ENCODE measurements at regions not wholly inside any gene's neighbourhood (a gene's known extent, or its start where the extent isn't known, plus 50 kb on each side); places are given as distances from the start of the nearest gene placed in this dataset.
A peak's percentile ranks its signal among the peaks of the same experiment; 100 is the strongest.

- TF ChIP-seq IRF3 (IDR thresholded peaks at IDR 0.05; ENCODE audit: low read depth, low read length) = no peak
- TF ChIP-seq RXRA (IDR thresholded peaks at IDR 0.05; ENCODE audit: borderline replicate concordance, low read depth) = no peak
- TF ChIP-seq POLR2AphosphoS5 (IDR thresholded peaks at IDR 0.05; ENCODE audit: low read depth, low read length) = no peak
- TF ChIP-seq MXI1 (IDR thresholded peaks at IDR 0.05; ENCODE audit: low read depth, low read length) = no peak
- TF ChIP-seq, protein P1, sequence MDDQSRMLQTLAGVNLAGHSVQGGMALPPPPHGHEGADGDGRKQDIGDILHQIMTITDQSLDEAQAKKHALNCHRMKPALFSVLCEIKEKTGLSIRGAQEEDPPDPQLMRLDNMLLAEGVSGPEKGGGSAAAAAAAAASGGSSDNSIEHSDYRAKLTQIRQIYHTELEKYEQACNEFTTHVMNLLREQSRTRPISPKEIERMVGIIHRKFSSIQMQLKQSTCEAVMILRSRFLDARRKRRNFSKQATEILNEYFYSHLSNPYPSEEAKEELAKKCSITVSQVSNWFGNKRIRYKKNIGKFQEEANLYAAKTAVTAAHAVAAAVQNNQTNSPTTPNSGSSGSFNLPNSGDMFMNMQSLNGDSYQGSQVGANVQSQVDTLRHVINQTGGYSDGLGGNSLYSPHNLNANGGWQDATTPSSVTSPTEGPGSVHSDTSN (IDR thresholded peaks at IDR 0.05) = no peak
- TF ChIP-seq EZH2phosphoT487 (IDR thresholded peaks at IDR 0.05; ENCODE audit: borderline replicate concordance, low read depth) = no peak
- no peak for TF ChIP-seq GATA2 (CRISPR knock-in tag; IDR thresholded peaks at IDR 0.05)
Measured at GRCh38 chr2:56753182-56753581, 569.4 kb downstream of the CCDC85A start (continued).

DNA sequence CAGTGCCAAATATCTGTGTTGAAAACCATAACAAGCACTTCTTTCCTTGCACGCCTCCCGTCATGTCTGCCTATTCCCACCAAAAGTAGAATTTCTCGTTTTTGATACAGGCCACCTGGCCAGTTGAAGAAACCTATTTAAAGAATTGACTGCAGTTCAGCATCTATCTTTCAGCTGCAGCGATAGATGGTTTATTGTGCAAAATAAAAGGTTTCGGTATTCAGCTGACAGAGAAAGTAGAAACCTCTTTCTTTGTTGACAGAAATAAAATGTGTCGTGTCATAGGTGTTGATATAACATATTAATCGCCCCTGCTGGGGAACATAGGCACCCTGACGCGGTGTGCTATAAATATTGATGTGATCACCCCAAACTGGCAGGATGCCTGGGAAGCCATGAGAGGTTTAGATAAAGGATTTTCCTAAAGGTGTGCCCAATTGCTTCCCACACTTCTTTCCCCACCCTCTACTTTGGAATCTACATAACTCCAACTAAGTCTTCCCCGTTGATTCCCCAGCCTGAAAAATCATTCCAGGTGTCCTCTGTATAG lies 570.4 kb downstream of the CCDC85A start:
- peak overlapping the region in 1 of 2 experiments; percentile 3; a peak in 1 of 4 replicates for H3K4me3 ChIP-seq (ENCODE audit: low read depth in 2 of 2, low read length in 1 of 2)
- no peak for DNase-seq
- H3F3A ChIP-seq (replicated peaks; ENCODE audit: insufficient read depth) = peaks cover 4% of the 10 kb centered on the region
- no peaks in the 10 kb centered on the region for H3K4me1 ChIP-seq (ENCODE audit: control insufficient read depth in 1 of 2, insufficient read depth in 2 of 2, low read depth in 1 of 2, low read length in 1 of 2)
- no peaks in the 10 kb centered on the region for H3K9me2 ChIP-seq
- no peak overlapping the region for H3K9ac ChIP-seq
- CTCF ChIA-PET = no interaction called here
- peaks cover 75% of the 10 kb centered on the region for H3K79me2 ChIP-seq (ENCODE audit: insufficient read depth)
- TF ChIP-seq TEAD4 (IDR thresholded peaks at IDR 0.05; ENCODE audit: borderline replicate concordance, insufficient read depth) = no peak
- TF ChIP-seq FOXM1 (IDR thresholded peaks at IDR 0.05; ENCODE audit: low read depth) = no peak
- no peak for TF ChIP-seq CHD2 (IDR thresholded peaks at IDR 0.05; ENCODE audit: low read length, partially characterized antibody)
- TF ChIP-seq NRF1 (IDR thresholded peaks at IDR 0.05; ENCODE audit: low read depth, low read length) = no peak
- TF ChIP-seq RCOR1 (IDR thresholded peaks at IDR 0.05; ENCODE audit: low read length) = no peak
- no peak for TF ChIP-seq ELF1 (IDR thresholded peaks at IDR 0.05)
- TF ChIP-seq MEF2A (IDR thresholded peaks at IDR 0.05; ENCODE audit: borderline replicate concordance, low read depth) = no peak
- no peak for TF ChIP-seq TCF12 (IDR thresholded peaks at IDR 0.05)
- no peak for TF ChIP-seq RXRA (IDR thresholded peaks at IDR 0.05; ENCODE audit: borderline replicate concordance, low read depth)
- POLR2A ChIA-PET = no interaction called here
- H4K20me1 ChIP-seq (ENCODE audit: insufficient read depth) = no peaks in the 10 kb centered on the region
- 0 out of 2 replicates have a peak, but pooled peaks cover under 1% of the 10 kb centered on the region for H3K9me3 ChIP-seq
- H2AFZ ChIP-seq (ENCODE audit: low read depth) = no peak overlapping the region
- no peak overlapping the region for H3K27ac ChIP-seq (ENCODE audit: low read depth in 2 of 2, low read length in 1 of 2)
- 68% methylated on average over 10 of the region's 10 CpGs for WGBS (ENCODE audit: low lambda C conversion rate)
- H3K4me2 ChIP-seq = no peak overlapping the region
- peaks cover 0 to 61% of the 10 kb centered on the region in 2 experiments for H3K36me3 ChIP-seq (replicated peaks in 1 of 2; ENCODE audit: control insufficient read depth in 1 of 2, insufficient read depth in 2 of 2, low read length in 1 of 2)
- H3K27me3 ChIP-seq (ENCODE audit: insufficient read depth) = no peaks in the 10 kb centered on the region

DNA sequence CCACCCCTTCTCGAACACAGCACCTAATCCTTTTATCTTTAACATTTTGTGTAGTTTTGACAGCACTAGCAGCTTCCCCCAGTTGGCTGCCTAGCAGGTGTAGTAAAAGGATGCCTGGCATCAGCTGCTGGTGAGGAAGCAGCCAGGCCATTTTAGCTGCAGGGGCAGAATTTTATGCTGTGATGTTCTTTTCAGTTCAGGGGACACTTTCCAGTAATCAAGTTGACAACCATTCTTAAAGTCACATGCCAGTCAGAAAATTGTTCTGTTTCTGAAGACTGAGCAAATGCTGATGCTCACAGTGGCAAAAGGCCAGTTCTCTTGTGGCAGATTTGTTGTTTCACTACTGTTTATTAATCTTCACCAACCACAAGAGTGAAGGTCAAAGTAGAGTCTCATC lies 570.8 kb downstream of the CCDC85A start:
- no peak for DNase-seq
- Histone ChIP-seq H3K4me3 (ENCODE audit: low read depth in 2 of 2, low read length in 1 of 2) (no peak overlapping the region), H4K20me1 (ENCODE audit: insufficient read depth) (no peaks in the 10 kb centered on the region), H3K27me3 (ENCODE audit: insufficient read depth) (no peaks in the 10 kb centered on the region), H3K9me2 (no peaks in the 10 kb centered on the region), H3F3A (replicated peaks; ENCODE audit: insufficient read depth) (peaks cover 4% of the 10 kb centered on the region), H3K36me3 (replicated peaks in 1 of 2; ENCODE audit: control insufficient read depth in 1 of 2, insufficient read depth in 2 of 2, low read length in 1 of 2) (peaks cover 0 to 62% of the 10 kb centered on the region in 2 experiments), H3K79me2 (ENCODE audit: insufficient read depth) (peaks cover 75% of the 10 kb centered on the region), H3K9ac (no peak overlapping the region), H2AFZ (ENCODE audit: low read depth) (no peak overlapping the region), H3K4me2 (no peak overlapping the region), H3K9me3 (0 out of 2 replicates have a peak, but pooled peaks cover 5% of the 10 kb centered on the region), H3K27ac (ENCODE audit: low read depth in 2 of 2, low read length in 1 of 2) (no peak overlapping the region), H3K4me1 (ENCODE audit: control insufficient read depth in 1 of 2, insufficient read depth in 2 of 2, low read depth in 1 of 2, low read length in 1 of 2) (no peaks in the 10 kb centered on the region)
- WGBS (ENCODE audit: low lambda C conversion rate) = 50% methylated on average over 1 of the region's 1 CpG
- ChIA-PET POLR2A (no interaction called here), CTCF (no interaction called here)
- no peak for TF ChIP-seq SMC3 (IDR thresholded peaks at IDR 0.05; ENCODE audit: low read depth, low read length)
- TF ChIP-seq, protein P2, sequence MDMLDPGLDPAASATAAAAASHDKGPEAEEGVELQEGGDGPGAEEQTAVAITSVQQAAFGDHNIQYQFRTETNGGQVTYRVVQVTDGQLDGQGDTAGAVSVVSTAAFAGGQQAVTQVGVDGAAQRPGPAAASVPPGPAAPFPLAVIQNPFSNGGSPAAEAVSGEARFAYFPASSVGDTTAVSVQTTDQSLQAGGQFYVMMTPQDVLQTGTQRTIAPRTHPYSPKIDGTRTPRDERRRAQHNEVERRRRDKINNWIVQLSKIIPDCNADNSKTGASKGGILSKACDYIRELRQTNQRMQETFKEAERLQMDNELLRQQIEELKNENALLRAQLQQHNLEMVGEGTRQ (IDR thresholded peaks at IDR 0.05; ENCODE audit: borderline replicate concordance, low read depth, low read length) = no peak
- TF ChIP-seq FOXJ3 (CRISPR knock-in tag; IDR thresholded peaks at IDR 0.05) = no peak
- no peak for TF ChIP-seq MEF2A (IDR thresholded peaks at IDR 0.05; ENCODE audit: borderline replicate concordance, low read depth)
- TF ChIP-seq FOXM1 (IDR thresholded peaks at IDR 0.05; ENCODE audit: low read depth) = no peak
- TF ChIP-seq MXI1 (IDR thresholded peaks at IDR 0.05; ENCODE audit: low read depth, low read length) = no peak
- TF ChIP-seq GABPA (IDR thresholded peaks at IDR 0.05; ENCODE audit: low read depth) = no peak
- TF ChIP-seq CHD2 (IDR thresholded peaks at IDR 0.05; ENCODE audit: low read length, partially characterized antibody) = no peak
- no peak for TF ChIP-seq IRF3 (IDR thresholded peaks at IDR 0.05; ENCODE audit: low read depth, low read length)
- no peak for TF ChIP-seq GATA2 (CRISPR knock-in tag; IDR thresholded peaks at IDR 0.05)
- no peak for TF ChIP-seq YY1 (IDR thresholded peaks at IDR 0.05; ENCODE audit: low read depth)
- TF ChIP-seq TEAD4 (IDR thresholded peaks at IDR 0.05; ENCODE audit: borderline replicate concordance, insufficient read depth) = no peak
